ENCODE measurements at regions not wholly inside any gene's neighbourhood (a gene's known extent, or its start where the extent isn't known, plus 50 kb on each side); places are given as distances from the start of the nearest gene placed in this dataset.
"Not testable (repeated sequence)": the region's sequence is repeated elsewhere in the genome, so short reads cannot be mapped to it uniquely, and the experiment has no call there.

GRCh38 chr14:44453433-44454171, 53.5 kb downstream of the FSCB start:
- peaks cover 6% of the 10 kb centered on the region for H3K9me3 ChIP-seq
- H3K36me3 ChIP-seq: no peaks in the 10 kb centered on the region
- no peak overlapping the region for H3K27ac ChIP-seq
- DNase-seq (ENCODE audit: low spot score): no peak
- H3K4me3 ChIP-seq: no peak overlapping the region
- ATAC-seq (ENCODE audit: insufficient number of reproducible peaks, low FRiP score, low read depth): no peak
- no peaks in the 10 kb centered on the region for H3K4me1 ChIP-seq (ENCODE audit: control insufficient read depth in 1 of 2, low read depth in 2 of 2)
- no peaks in the 10 kb centered on the region for H3K27me3 ChIP-seq (replicated peaks; ENCODE audit: insufficient read depth)
- TF ChIP-seq, protein P1, sequence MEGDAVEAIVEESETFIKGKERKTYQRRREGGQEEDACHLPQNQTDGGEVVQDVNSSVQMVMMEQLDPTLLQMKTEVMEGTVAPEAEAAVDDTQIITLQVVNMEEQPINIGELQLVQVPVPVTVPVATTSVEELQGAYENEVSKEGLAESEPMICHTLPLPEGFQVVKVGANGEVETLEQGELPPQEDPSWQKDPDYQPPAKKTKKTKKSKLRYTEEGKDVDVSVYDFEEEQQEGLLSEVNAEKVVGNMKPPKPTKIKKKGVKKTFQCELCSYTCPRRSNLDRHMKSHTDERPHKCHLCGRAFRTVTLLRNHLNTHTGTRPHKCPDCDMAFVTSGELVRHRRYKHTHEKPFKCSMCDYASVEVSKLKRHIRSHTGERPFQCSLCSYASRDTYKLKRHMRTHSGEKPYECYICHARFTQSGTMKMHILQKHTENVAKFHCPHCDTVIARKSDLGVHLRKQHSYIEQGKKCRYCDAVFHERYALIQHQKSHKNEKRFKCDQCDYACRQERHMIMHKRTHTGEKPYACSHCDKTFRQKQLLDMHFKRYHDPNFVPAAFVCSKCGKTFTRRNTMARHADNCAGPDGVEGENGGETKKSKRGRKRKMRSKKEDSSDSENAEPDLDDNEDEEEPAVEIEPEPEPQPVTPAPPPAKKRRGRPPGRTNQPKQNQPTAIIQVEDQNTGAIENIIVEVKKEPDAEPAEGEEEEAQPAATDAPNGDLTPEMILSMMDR (IDR thresholded peaks at IDR 0.05): no peak

- not testable (repeated sequence) for H3K4me1 ChIP-seq (ENCODE audit: control insufficient read depth in 1 of 2, low read depth in 2 of 2); H3K36me3 ChIP-seq; H3K27me3 ChIP-seq (replicated peaks; ENCODE audit: insufficient read depth); H3K9me3 ChIP-seq; H3K27ac ChIP-seq; H3K4me3 ChIP-seq; DNase-seq (ENCODE audit: low spot score); ATAC-seq (ENCODE audit: insufficient number of reproducible peaks, low FRiP score, low read depth)
These were observed 56.9 kb downstream of the FSCB start for GRCh38 chr14:44450232-44450631.

DNA sequence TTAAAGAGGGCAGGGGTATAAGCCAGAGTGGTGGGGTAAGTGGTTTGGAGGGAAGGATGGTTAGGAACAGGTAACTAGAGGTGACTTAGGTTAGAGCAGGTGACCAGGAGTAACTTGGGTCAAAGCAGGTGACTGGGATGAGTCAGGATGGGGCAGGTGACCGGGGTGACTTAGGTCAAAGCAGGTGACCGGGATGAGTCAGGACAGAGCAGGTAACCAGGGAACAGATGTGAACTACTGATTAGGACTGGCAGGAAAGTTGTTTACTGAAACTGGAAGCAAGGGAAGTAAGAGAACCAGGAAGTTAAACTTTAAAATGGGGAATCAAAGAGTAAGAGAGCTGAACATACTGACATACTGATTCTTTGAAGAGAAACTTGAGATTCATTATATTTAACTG, 57.4 kb downstream of the FSCB start:
- no peak for DNase-seq (ENCODE audit: low spot score)
- no peaks in the 10 kb centered on the region for H3K36me3 ChIP-seq
- TF ChIP-seq, protein P1 (IDR thresholded peaks at IDR 0.05): no peak
- no peaks in the 10 kb centered on the region for H3K27me3 ChIP-seq (replicated peaks; ENCODE audit: insufficient read depth)
- H3K4me3 ChIP-seq: no peak overlapping the region
- no peaks in the 10 kb centered on the region for H3K4me1 ChIP-seq (ENCODE audit: control insufficient read depth in 1 of 2, low read depth in 2 of 2)
- no peaks in the 10 kb centered on the region for H3K9me3 ChIP-seq
- ATAC-seq (ENCODE audit: insufficient number of reproducible peaks, low FRiP score, low read depth): no peak
- no peak overlapping the region for H3K27ac ChIP-seq

- Histone ChIP-seq H3K4me3 (no peak overlapping the region), H3K36me3 (no peaks in the 10 kb centered on the region), H3K27me3 (replicated peaks; ENCODE audit: insufficient read depth) (no peaks in the 10 kb centered on the region), H3K4me1 (ENCODE audit: control insufficient read depth in 1 of 2, low read depth in 2 of 2) (no peaks in the 10 kb centered on the region), H3K9me3 (no peaks in the 10 kb centered on the region), H3K27ac (no peak overlapping the region)
- DNase-seq (ENCODE audit: low spot score): no peak
- TF ChIP-seq, protein P1 (IDR thresholded peaks at IDR 0.05): no peak
- no peak for ATAC-seq (ENCODE audit: insufficient number of reproducible peaks, low FRiP score, low read depth)
These were observed 58.1 kb downstream of the FSCB start for GRCh38 chr14:44448951-44449358.

DNA sequence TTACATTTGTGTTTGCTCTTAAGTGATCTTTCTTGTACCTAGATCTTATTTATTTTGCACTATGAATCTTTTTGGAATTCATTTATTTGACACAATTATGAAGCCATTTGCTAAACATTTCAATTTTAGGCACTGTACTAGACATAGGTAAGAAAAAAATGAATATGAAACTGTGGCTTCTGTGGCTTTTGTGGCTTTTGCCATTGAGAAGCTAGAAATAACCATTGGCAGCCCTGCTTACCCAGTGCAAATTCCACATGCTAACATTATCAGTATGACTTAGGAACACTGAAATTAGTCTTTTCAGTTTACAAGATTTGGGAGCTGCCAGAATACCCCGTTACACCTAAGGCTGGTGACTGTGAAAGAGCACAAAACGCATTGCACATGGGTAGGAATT, 60.1 kb downstream of the FSCB start:
- no peaks in the 10 kb centered on the region for H3K9me3 ChIP-seq
- H3K36me3 ChIP-seq: no peaks in the 10 kb centered on the region
- DNase-seq (ENCODE audit: low spot score): no peak
- ATAC-seq (ENCODE audit: insufficient number of reproducible peaks, low FRiP score, low read depth): no peak
- H3K27ac ChIP-seq: no peak overlapping the region
- no peak overlapping the region for H3K4me3 ChIP-seq
- TF ChIP-seq, protein P1 (IDR thresholded peaks at IDR 0.05): no peak
- H3K27me3 ChIP-seq (replicated peaks; ENCODE audit: insufficient read depth): no peaks in the 10 kb centered on the region
- no peaks in the 10 kb centered on the region for H3K4me1 ChIP-seq (ENCODE audit: control insufficient read depth in 1 of 2, low read depth in 2 of 2)

DNA sequence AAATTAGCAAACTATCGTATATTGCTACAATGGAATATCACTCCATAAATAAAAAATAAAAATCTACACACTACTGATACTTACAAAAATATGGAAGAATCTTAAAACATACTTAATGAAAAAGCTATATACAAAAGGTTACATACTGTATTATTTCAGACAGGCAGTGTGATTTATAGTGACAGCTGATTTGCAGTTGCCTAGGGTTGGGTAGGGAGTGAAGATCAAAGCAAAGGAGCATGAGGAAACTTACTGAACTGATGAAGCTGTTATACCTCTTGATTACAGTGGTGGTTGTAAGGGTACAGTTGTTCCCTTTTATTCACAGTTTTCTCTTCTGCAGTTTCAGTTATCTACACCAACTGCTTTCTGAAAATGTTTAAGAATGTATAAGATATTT, 62.6 kb downstream of the FSCB start:
- Histone ChIP-seq H3K9me3 (no peaks in the 10 kb centered on the region), H3K27me3 (replicated peaks; ENCODE audit: insufficient read depth) (no peaks in the 10 kb centered on the region), H3K27ac (no peak overlapping the region), H3K4me1 (ENCODE audit: control insufficient read depth in 1 of 2, low read depth in 2 of 2) (no peaks in the 10 kb centered on the region), H3K36me3 (no peaks in the 10 kb centered on the region), H3K4me3 (no peak overlapping the region)
- ATAC-seq (ENCODE audit: insufficient number of reproducible peaks, low FRiP score, low read depth): no peak
- TF ChIP-seq, protein P1 (IDR thresholded peaks at IDR 0.05): no peak
- DNase-seq (ENCODE audit: low spot score): no peak

Measured in thoracic aorta (tissue), 2 donors.